HT-29 (cell line): ENCODE measurements at regions not wholly inside any gene's neighbourhood (a gene's known extent, or its start where the extent isn't known, plus 50 kb on each side); places are given as distances from the start of the nearest gene placed in this dataset.

ENCODE experiments used
- DNase-seq: peaks from one replicate; pipeline ENCODE4 v3.0.0-alpha.2; 2015; ENCODE audit warnings: low spot score

GRCh38 chr12:92275443-92276154, 130.0 kb upstream of the BTG1 start:
- DNase-seq: no peak

- no peak for DNase-seq
These were observed 127.4 kb upstream of the BTG1 start for GRCh38 chr12:92273076-92273475.

- DNase-seq: no peak
These were observed 126.7 kb upstream of the BTG1 start for GRCh38 chr12:92272061-92272964.

GRCh38 chr12:92271341-92271740, 125.7 kb upstream of the BTG1 start:
- no peak for DNase-seq

GRCh38 chr12:92270521-92270920, 124.9 kb upstream of the BTG1 start:
- DNase-seq: no peak

- DNase-seq: no peak
These were observed 123.3 kb upstream of the BTG1 start for GRCh38 chr12:92268946-92269345.

- no peak for DNase-seq
These were observed 116.0 kb upstream of the BTG1 start for GRCh38 chr12:92261692-92262091.

GRCh38 chr12:92261071-92261470, 115.4 kb upstream of the BTG1 start:
- no peak for DNase-seq

GRCh38 chr12:92259696-92260251, 114.1 kb upstream of the BTG1 start:
- DNase-seq: no peak

GRCh38 chr12:92259291-92259690, 113.6 kb upstream of the BTG1 start:
- DNase-seq: no peak

- DNase-seq: no peak
These were observed 111.6 kb upstream of the BTG1 start for GRCh38 chr12:92257261-92257660.

- no peak for DNase-seq
These were observed 110.1 kb upstream of the BTG1 start for GRCh38 chr12:92255741-92256140.

GRCh38 chr12:92253301-92253700, 107.7 kb upstream of the BTG1 start:
- no peak for DNase-seq

GRCh38 chr12:92248977-92249376, 103.3 kb upstream of the BTG1 start:
- no peak for DNase-seq

GRCh38 chr12:92244036-92244435, 98.4 kb upstream of the BTG1 start:
- DNase-seq: no peak

- no peak for DNase-seq
These were observed 97.3 kb upstream of the BTG1 start for GRCh38 chr12:92242907-92243306.

GRCh38 chr12:92237762-92238523, 92.3 kb upstream of the BTG1 start:
- DNase-seq: no peak

GRCh38 chr12:92237262-92237661, 91.6 kb upstream of the BTG1 start:
- no peak for DNase-seq

GRCh38 chr12:92235703-92236472, 90.2 kb upstream of the BTG1 start:
- no peak for DNase-seq

GRCh38 chr12:92234533-92234932, 88.9 kb upstream of the BTG1 start:
- no peak for DNase-seq
